ENCODE measurements at regions not wholly inside any gene's neighbourhood (a gene's known extent, or its start where the extent isn't known, plus 50 kb on each side); places are given as distances from the start of the nearest gene placed in this dataset.

GRCh38 chr2:19127616-19128015 is 230.8 kb downstream of the OSR1 start:
- Histone ChIP-seq H3K4me3 (no peak overlapping the region), H3K9me3 (no peaks in the 10 kb centered on the region), H3K36me3 (no peaks in the 10 kb centered on the region), H3K27me3 (no peaks in the 10 kb centered on the region), H3K4me1 (peaks cover 0 to 6% (median 0%) of the 10 kb centered on the region in 3 donors), H3K27ac (no peak overlapping the region)
- no peak for DNase-seq
- intact Hi-C loops (cut with DNase I): no loop called here
- WGBS, 2 donors: 81 to 85% methylated on average over 3 of the region's 3 CpGs
- TF ChIP-seq POLR2A (IDR thresholded peaks at IDR 0.05) (no peak), CTCF (IDR thresholded peaks at IDR 0.05) (no peak)

GRCh38 chr2:19125901-19126680 is 232.3 kb downstream of the OSR1 start:
- no peaks in the 10 kb centered on the region for H3K27me3 ChIP-seq
- H3K4me1 ChIP-seq: peaks cover 0 to 6% (median 0%) of the 10 kb centered on the region in 3 donors
- intact Hi-C loops (cut with DNase I): no loop called here
- no peak overlapping the region for H3K4me3 ChIP-seq
- TF ChIP-seq CTCF (IDR thresholded peaks at IDR 0.05) (no peak), POLR2A (IDR thresholded peaks at IDR 0.05) (no peak)
- 79 to 81% methylated on average over 9 of the region's 9 CpGs for WGBS, 2 donors
- DNase-seq: no peak
- no peaks in the 10 kb centered on the region for H3K9me3 ChIP-seq
- no peak overlapping the region for H3K27ac ChIP-seq
- H3K36me3 ChIP-seq: no peaks in the 10 kb centered on the region

- Histone ChIP-seq H3K36me3 (no peaks in the 10 kb centered on the region), H3K4me3 (no peak overlapping the region), H3K9me3 (no peaks in the 10 kb centered on the region), H3K4me1 (no peaks in the 10 kb centered on the region), H3K27ac (no peak overlapping the region), H3K27me3 (no peaks in the 10 kb centered on the region)
- DNase-seq: no peak
- WGBS, 2 donors: 61 to 68% methylated on average over 5 of the region's 5 CpGs
- TF ChIP-seq CTCF (IDR thresholded peaks at IDR 0.05): no peak
- TF ChIP-seq POLR2A (IDR thresholded peaks at IDR 0.05): no peak
- intact Hi-C loops (cut with DNase I): no loop called here
These were observed 234.3 kb downstream of the OSR1 start for GRCh38 chr2:19124135-19124534.

- Histone ChIP-seq H3K9me3 (no peaks in the 10 kb centered on the region), H3K4me1 (no peaks in the 10 kb centered on the region), H3K27ac (no peak overlapping the region), H3K27me3 (no peaks in the 10 kb centered on the region), H3K36me3 (no peaks in the 10 kb centered on the region), H3K4me3 (no peak overlapping the region)
- 50 to 71% methylated on average over 2 of the region's 2 CpGs for WGBS, 2 donors
- no peak for DNase-seq
- intact Hi-C loops (cut with DNase I): no loop called here
- TF ChIP-seq POLR2A (IDR thresholded peaks at IDR 0.05) (no peak), CTCF (IDR thresholded peaks at IDR 0.05) (no peak)
These were observed 234.9 kb downstream of the OSR1 start for GRCh38 chr2:19123556-19123955.

- DNase-seq: no peak
- intact Hi-C loops (cut with DNase I): no loop called here
- H3K27ac ChIP-seq: no peak overlapping the region
- no peaks in the 10 kb centered on the region for H3K27me3 ChIP-seq
- no peak overlapping the region for H3K4me3 ChIP-seq
- no peaks in the 10 kb centered on the region for H3K4me1 ChIP-seq
- 61 to 85% methylated on average over 1 of the region's 1 CpG for WGBS, 2 donors
- TF ChIP-seq POLR2A (IDR thresholded peaks at IDR 0.05): no peak
- no peak for TF ChIP-seq CTCF (IDR thresholded peaks at IDR 0.05)
- no peaks in the 10 kb centered on the region for H3K36me3 ChIP-seq
- H3K9me3 ChIP-seq: no peaks in the 10 kb centered on the region
These were observed 236.2 kb downstream of the OSR1 start for GRCh38 chr2:19122220-19122619.

Data from esophagus squamous epithelium (tissue), 5 donors.